Memory B cell (primary cell): ENCODE measurements at regions not wholly inside any gene's neighbourhood (a gene's known extent, or its start where the extent isn't known, plus 50 kb on each side); places are given as distances from the start of the nearest gene placed in this dataset.
"Not testable (repeated sequence)": the region's sequence is repeated elsewhere in the genome, so short reads cannot be mapped to it uniquely, and the experiment has no call there.

Experiments
- ATAC-seq: fragments of 150-1000 bp; cut with Tn5 transposase; 2 replicates; pipeline ENCODE4 v1.10.0; 2021; ENCODE audit warnings: low read depth, mild to moderate bottlenecking, moderate library complexity
- DNase-seq, 2 donors: peaks; one replicate each; pipeline ENCODE4 v3.0.0; 2022; ENCODE audit warnings: low spot score in 2 of 2
- H3K27ac Mint-ChIP-seq: one replicate; pipeline ENCODE4 v1.8.0; 2022; ENCODE audit warnings: mild to moderate bottlenecking, moderate library complexity, mixed read lengths
- H3K27me3 Mint-ChIP-seq: one replicate; pipeline ENCODE4 v1.8.0; 2022; ENCODE audit warnings: mixed read lengths
- H3K36me3 Mint-ChIP-seq: one replicate; pipeline ENCODE4 v1.8.0; 2022; ENCODE audit warnings: mild to moderate bottlenecking, mixed read lengths
- H3K4me1 Mint-ChIP-seq: one replicate; pipeline ENCODE4 v1.8.0; 2022; ENCODE audit warnings: mixed read lengths
- H3K4me3 Mint-ChIP-seq: one replicate; pipeline ENCODE4 v1.8.0; 2022; ENCODE audit warnings: mild to moderate bottlenecking, moderate library complexity, mixed read lengths
- H3K9me3 Mint-ChIP-seq: one replicate; pipeline ENCODE4 v1.8.0; 2022; ENCODE audit warnings: mixed read lengths

- Mint-ChIP-seq H3K4me3 (no peak overlapping the region), H3K9me3 (peaks cover 7% of the 10 kb centered on the region), H3K27me3 (no peaks in the 10 kb centered on the region), H3K27ac (no peak overlapping the region), H3K36me3 (no peaks in the 10 kb centered on the region), H3K4me1 (no peaks in the 10 kb centered on the region)
- DNase-seq (no peak), ATAC-seq (no peak)
Measured at GRCh38 chr7:42550706-42551470, 313.9 kb upstream of the GLI3 start.

GRCh38 chr7:42549866-42550485 is 313.0 kb upstream of the GLI3 start:
- H3K27ac Mint-ChIP-seq, result no peak overlapping the region
- H3K4me3 Mint-ChIP-seq, result no peak overlapping the region
- ATAC-seq (no peak), DNase-seq (no peak)
- H3K4me1 Mint-ChIP-seq, result no peaks in the 10 kb centered on the region
- H3K36me3 Mint-ChIP-seq, result no peaks in the 10 kb centered on the region
- peaks cover 6% of the 10 kb centered on the region for H3K9me3 Mint-ChIP-seq
- no peaks in the 10 kb centered on the region for H3K27me3 Mint-ChIP-seq

DNA sequence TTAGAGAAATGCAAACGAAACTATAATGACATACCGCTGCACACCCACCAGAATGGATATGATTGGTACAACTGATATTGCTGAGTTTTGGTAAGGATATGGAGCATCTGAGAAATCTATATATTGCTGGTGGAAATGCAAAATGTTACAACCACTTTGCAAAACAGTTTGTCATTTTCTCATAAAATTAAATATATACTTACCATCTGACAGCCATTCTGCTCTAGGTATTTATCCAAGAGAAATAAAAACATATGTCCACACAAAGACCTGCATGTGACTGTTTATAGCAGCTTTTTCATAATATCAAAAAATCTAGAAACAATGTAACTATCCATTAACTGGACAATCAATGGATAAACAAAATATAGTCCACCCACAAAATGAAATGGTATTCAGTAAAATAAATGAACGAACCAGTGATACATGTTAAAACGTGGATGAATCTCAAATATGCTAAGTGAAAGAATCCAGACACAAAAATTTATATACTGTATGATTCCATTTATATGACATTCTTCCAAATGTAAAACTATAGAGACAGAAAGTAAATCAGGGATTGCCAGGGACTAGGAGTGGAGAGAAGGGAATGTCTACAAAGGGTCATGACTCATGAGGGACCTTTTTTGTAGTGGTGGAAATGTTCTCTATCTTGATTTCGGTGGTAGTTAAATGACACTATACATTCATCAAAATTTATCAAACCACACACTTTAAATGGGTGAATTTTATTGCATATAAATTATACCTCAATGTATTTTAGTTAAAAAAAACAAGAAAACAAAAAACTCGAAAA is 312.0 kb upstream of the GLI3 start:
- H3K36me3 Mint-ChIP-seq, result no peaks in the 10 kb centered on the region
- no peak overlapping the region for H3K27ac Mint-ChIP-seq
- H3K27me3 Mint-ChIP-seq, result no peaks in the 10 kb centered on the region
- peaks cover 7% of the 10 kb centered on the region for H3K9me3 Mint-ChIP-seq
- DNase-seq, result no peak
- no peaks in the 10 kb centered on the region for H3K4me1 Mint-ChIP-seq
- H3K4me3 Mint-ChIP-seq, result no peak overlapping the region
- ATAC-seq, result no peak

- no peak for DNase-seq
- H3K27me3 Mint-ChIP-seq, result no peaks in the 10 kb centered on the region
- peaks cover 4% of the 10 kb centered on the region for H3K9me3 Mint-ChIP-seq
- H3K4me1 Mint-ChIP-seq, result no peaks in the 10 kb centered on the region
- H3K36me3 Mint-ChIP-seq, result no peaks in the 10 kb centered on the region
- H3K27ac Mint-ChIP-seq, result no peak overlapping the region
- no peak for ATAC-seq
- no peak overlapping the region for H3K4me3 Mint-ChIP-seq
Measured at GRCh38 chr7:42545049-42545724, 308.2 kb upstream of the GLI3 start.

DNA sequence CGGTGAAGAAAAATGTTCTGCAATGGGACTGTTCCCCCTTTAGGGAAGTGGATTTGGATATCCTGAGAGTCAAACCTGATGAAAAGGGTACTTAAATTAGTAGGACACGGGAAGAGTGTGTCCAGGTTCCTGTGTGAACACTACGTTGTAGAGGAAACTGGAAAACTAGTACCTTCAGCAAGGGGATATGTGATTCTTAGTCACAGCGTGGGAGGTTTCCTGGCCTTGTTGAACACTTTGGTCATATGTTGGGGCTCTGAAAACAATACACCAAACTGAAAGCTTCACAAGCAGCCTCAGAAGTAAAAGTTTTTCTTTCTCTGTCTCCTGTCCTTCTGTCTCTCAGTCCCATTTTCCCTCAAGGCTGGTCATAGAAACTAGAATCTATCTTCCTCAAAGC is 306.9 kb upstream of the GLI3 start:
- H3K27me3 Mint-ChIP-seq, result no peaks in the 10 kb centered on the region
- DNase-seq (no peak), ATAC-seq (no peak)
- no peak overlapping the region for H3K27ac Mint-ChIP-seq
- peaks cover 4% of the 10 kb centered on the region for H3K9me3 Mint-ChIP-seq
- H3K4me3 Mint-ChIP-seq, result no peak overlapping the region
- H3K4me1 Mint-ChIP-seq, result no peaks in the 10 kb centered on the region
- H3K36me3 Mint-ChIP-seq, result no peaks in the 10 kb centered on the region

DNA sequence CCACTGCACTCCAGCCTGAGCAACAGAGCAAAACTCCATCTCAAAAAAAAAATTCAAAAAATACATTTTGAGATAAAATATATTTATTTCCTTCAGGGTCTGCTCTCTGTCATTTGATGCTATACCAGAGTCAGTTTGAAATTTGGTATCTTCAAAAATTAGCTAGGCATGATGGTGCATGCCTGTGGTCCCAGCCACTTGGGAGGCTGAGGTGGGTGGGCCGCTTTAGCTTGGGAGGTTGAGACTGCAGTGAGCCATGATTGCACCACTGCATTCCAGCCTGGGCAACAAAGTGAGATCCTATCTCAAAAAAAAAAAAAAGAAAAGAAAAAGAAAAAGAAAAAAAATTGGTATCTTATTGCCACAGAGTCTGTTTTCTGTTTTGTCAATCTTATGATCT is 305.4 kb upstream of the GLI3 start:
- DNase-seq, H3K27ac Mint-ChIP-seq, H3K4me3 Mint-ChIP-seq, H3K27me3 Mint-ChIP-seq, H3K4me1 Mint-ChIP-seq, H3K9me3 Mint-ChIP-seq, H3K36me3 Mint-ChIP-seq, ATAC-seq: not testable (repeated sequence)

GRCh38 chr7:42534441-42534840 is 297.4 kb upstream of the GLI3 start:
- DNase-seq, result no peak
- no peaks in the 10 kb centered on the region for H3K36me3 Mint-ChIP-seq
- H3K4me3 Mint-ChIP-seq, result no peak overlapping the region
- H3K27ac Mint-ChIP-seq, result no peak overlapping the region
- H3K9me3 Mint-ChIP-seq, result peaks cover 8% of the 10 kb centered on the region
- no peak for ATAC-seq
- no peaks in the 10 kb centered on the region for H3K4me1 Mint-ChIP-seq
- H3K27me3 Mint-ChIP-seq, result no peaks in the 10 kb centered on the region

DNA sequence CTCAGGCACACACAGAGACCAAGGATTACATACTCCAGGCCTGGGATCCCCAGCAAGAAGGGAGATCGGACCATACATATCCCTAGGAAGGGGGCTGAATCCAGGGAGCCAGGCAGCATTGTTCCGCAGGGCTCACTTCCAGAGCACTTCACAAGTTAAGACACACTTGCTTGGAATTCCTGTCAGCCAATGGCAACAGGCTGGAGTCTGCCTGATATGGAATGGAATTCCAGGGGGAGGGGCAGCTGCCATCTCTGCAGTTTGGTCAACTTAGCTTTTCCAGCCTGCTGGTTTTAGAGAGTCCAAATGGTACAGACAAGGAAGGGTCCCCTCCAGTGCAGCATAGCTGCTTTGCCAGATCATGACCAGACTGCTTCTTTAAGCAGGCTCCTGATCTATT is 290.0 kb upstream of the GLI3 start:
- H3K27me3 Mint-ChIP-seq, result no peaks in the 10 kb centered on the region

GRCh38 chr7:42522227-42522991 is 285.4 kb upstream of the GLI3 start:
- H3K27ac Mint-ChIP-seq, result no peak overlapping the region
- H3K4me3 Mint-ChIP-seq, result no peak overlapping the region
- H3K4me1 Mint-ChIP-seq, result no peaks in the 10 kb centered on the region
- peaks cover 11% of the 10 kb centered on the region for H3K9me3 Mint-ChIP-seq
- DNase-seq, result no peak
- no peaks in the 10 kb centered on the region for H3K27me3 Mint-ChIP-seq
- no peaks in the 10 kb centered on the region for H3K36me3 Mint-ChIP-seq
- ATAC-seq, result no peak

More for the DNA sequence above, 290.0 kb upstream of the GLI3 start:
- Mint-ChIP-seq H3K27ac (no peak overlapping the region), H3K9me3 (peaks cover 11% of the 10 kb centered on the region), H3K4me1 (no peaks in the 10 kb centered on the region), H3K36me3 (no peaks in the 10 kb centered on the region), H3K4me3 (no peak overlapping the region)
- no peak for ATAC-seq
- no peak for DNase-seq

- Mint-ChIP-seq H3K27me3 (no peaks in the 10 kb centered on the region), H3K27ac (no peak overlapping the region), H3K4me1 (no peaks in the 10 kb centered on the region), H3K9me3 (peaks cover 6% of the 10 kb centered on the region), H3K4me3 (no peak overlapping the region), H3K36me3 (no peaks in the 10 kb centered on the region)
- ATAC-seq, result no peak
- DNase-seq, result no peak
Measured at GRCh38 chr7:42511027-42511426, 274.0 kb upstream of the GLI3 start.

DNA sequence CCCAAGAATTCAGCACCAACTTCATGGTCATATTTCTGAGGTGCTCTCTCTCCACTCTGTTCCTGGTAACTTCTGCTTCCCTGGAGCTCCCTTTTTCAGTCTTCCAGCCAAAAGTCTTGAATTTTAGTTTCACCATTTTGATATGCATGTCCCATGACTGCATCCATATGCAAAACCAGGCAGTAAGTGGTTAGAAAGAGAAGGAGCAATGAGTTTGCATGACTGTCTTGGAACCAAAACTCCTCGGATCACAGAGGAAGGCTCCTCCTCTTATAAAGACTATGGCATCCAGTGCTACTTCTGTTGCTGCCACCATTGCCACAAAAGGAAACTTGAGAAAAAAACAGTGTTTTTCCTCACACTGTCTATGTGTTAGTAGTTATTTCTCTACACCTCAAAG is 269.1 kb upstream of the GLI3 start:
- H3K4me1 Mint-ChIP-seq, result no peaks in the 10 kb centered on the region
- H3K9me3 Mint-ChIP-seq, result peaks cover 5% of the 10 kb centered on the region
- ATAC-seq, result no peak
- no peak overlapping the region for H3K27ac Mint-ChIP-seq
- no peak for DNase-seq
- no peak overlapping the region for H3K4me3 Mint-ChIP-seq
- peaks cover 1% of the 10 kb centered on the region for H3K27me3 Mint-ChIP-seq
- H3K36me3 Mint-ChIP-seq, result no peaks in the 10 kb centered on the region

GRCh38 chr7:42502022-42502421 is 265.0 kb upstream of the GLI3 start:
- Mint-ChIP-seq H3K4me3 (no peak overlapping the region), H3K27me3 (peaks cover 1% of the 10 kb centered on the region), H3K9me3 (no peaks in the 10 kb centered on the region), H3K4me1 (no peaks in the 10 kb centered on the region), H3K36me3 (no peaks in the 10 kb centered on the region), H3K27ac (no peak overlapping the region)
- DNase-seq, result no peak
- no peak for ATAC-seq

GRCh38 chr7:42495256-42495655 is 258.2 kb upstream of the GLI3 start:
- H3K27ac Mint-ChIP-seq, result no peak overlapping the region
- DNase-seq (no peak), ATAC-seq (no peak)
- peaks cover 3% of the 10 kb centered on the region for H3K27me3 Mint-ChIP-seq
- peaks cover 3% of the 10 kb centered on the region for H3K9me3 Mint-ChIP-seq
- no peaks in the 10 kb centered on the region for H3K36me3 Mint-ChIP-seq
- no peak overlapping the region for H3K4me3 Mint-ChIP-seq
- H3K4me1 Mint-ChIP-seq, result no peaks in the 10 kb centered on the region
